Smooth muscle cell of the brain vasculature (primary cell): ENCODE measurements at regions not wholly inside any gene's neighbourhood (a gene's known extent, or its start where the extent isn't known, plus 50 kb on each side); places are given as distances from the start of the nearest gene placed in this dataset.
"Not testable (repeated sequence)": the region's sequence is repeated elsewhere in the genome, so short reads cannot be mapped to it uniquely, and the experiment has no call there.

Source experiments
- DNase-seq: peaks from one replicate; pipeline ENCODE4 v3.0.0-alpha.2; 2012; ENCODE audit warnings: low read depth, low spot score

GRCh38 chr4:159828687-159829086 lies 725.8 kb downstream of the RAPGEF2 start:
- DNase-seq, result no peak

GRCh38 chr4:159829184-159829583 lies 726.3 kb downstream of the RAPGEF2 start:
- DNase-seq, result no peak

- DNase-seq, result no peak
Measured at GRCh38 chr4:159837071-159837470, 734.2 kb downstream of the RAPGEF2 start.

DNA sequence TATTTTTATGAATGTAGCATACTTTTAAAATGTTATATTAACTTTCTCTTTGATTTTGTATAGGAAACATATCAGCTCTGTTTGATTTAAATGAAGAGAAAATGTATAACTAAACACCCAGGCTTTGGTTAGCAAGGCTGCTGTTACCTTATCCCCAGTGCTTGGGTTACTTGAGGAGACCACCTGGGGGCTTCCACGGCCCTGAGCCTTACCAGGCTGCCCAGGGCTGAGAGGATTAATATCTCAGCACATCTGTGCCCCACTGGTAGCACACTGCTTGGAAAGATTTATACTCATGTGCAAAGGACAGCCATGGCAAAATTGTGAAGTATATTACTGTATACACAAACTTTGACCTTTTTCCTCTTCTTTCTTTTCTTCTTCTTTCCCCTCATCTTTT lies 752.9 kb downstream of the RAPGEF2 start:
- no peak for DNase-seq

GRCh38 chr4:159856451-159856850 lies 753.6 kb downstream of the RAPGEF2 start:
- no peak for DNase-seq

- no peak for DNase-seq
Measured at GRCh38 chr4:159859656-159860148, 756.8 kb downstream of the RAPGEF2 start.

GRCh38 chr4:159860945-159861344 lies 758.1 kb downstream of the RAPGEF2 start:
- DNase-seq, result no peak

GRCh38 chr4:159864337-159864736 lies 761.5 kb downstream of the RAPGEF2 start:
- DNase-seq, result no peak

DNA sequence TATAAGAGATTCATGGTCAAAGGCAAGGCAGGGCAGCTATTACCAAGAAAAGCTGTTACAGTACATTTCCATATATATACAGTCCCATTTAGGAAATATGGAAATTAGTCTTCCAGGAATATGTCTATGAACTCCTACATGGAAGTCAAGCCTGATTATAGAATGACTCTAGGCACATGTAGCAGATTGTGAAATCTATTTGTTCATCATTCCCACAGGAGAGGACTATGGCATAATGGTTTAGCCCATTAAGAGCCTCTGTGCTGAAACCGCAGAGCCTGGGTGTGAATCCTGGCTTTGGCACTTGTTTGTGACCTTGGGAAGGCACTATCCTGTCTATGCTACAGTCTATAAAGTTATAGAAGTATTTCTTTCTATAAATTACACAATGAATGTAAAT lies 764.8 kb downstream of the RAPGEF2 start:
- no peak for DNase-seq

- not testable (repeated sequence) for DNase-seq
Measured at GRCh38 chr4:159868936-159869335, 766.1 kb downstream of the RAPGEF2 start.

- DNase-seq, result no peak
Measured at GRCh38 chr4:159871141-159871540, 768.3 kb downstream of the RAPGEF2 start.

DNA sequence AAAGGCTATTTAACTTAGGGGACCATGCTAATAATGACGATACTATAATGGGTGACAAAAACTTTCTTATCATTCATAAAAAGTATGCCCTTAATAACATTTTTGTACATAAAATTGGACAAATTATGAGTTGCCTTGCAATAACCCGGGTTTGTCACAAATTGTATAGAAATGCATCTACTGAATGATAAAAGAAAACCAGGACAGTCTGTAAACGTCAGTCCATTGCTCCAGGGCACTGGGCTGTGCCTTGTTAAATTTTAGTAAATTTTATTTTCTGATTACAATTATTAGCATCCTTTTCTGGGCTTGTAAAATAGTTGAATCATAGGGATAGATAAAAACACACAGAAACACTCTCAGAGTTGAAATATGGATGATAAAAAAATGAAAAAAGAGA lies 778.3 kb downstream of the RAPGEF2 start:
- no peak for DNase-seq

- no peak for DNase-seq
Measured at GRCh38 chr4:159884989-159885388, 782.1 kb downstream of the RAPGEF2 start.

GRCh38 chr4:159899596-159899995 lies 796.7 kb downstream of the RAPGEF2 start:
- DNase-seq, result no peak

DNA sequence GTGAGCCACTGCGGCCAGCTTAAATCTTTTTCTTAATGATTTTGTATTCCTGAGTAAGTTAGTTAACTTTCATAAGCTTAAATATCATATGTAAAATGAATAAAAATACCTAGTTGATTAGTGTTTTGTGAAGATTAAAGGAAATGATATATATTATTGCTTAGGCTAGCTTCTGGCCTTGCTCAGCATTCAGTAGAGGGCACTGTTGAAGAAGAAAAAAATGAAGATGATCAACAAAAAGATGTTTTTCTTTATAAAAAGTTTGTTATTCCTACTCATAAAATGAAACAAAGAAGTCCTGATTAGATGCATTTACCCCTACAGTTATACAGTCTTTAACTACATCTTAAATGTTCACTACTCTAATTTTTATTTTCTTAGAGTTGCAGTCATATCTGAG lies 797.7 kb downstream of the RAPGEF2 start:
- no peak for DNase-seq

DNA sequence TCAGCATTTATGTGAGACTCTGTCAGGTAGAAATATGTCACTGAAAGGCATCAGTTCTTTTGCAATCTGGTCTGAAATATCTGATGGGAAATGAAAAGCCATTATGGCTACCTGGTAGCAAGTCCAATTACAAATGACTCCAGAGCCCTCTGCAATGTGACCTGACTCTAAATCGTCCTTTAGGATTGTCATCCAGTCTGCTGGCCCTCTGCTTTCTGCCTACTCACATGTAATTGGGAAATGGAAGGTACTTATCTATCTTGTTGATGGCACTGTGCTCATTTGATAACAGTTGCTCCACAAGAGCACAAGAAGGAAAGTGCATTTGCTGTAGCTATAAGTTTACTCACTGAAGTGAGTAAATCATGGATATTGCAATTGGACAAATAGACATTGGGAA lies 799.8 kb downstream of the RAPGEF2 start:
- no peak for DNase-seq

- no peak for DNase-seq
Measured at GRCh38 chr4:159904906-159905305, 802.0 kb downstream of the RAPGEF2 start.

DNA sequence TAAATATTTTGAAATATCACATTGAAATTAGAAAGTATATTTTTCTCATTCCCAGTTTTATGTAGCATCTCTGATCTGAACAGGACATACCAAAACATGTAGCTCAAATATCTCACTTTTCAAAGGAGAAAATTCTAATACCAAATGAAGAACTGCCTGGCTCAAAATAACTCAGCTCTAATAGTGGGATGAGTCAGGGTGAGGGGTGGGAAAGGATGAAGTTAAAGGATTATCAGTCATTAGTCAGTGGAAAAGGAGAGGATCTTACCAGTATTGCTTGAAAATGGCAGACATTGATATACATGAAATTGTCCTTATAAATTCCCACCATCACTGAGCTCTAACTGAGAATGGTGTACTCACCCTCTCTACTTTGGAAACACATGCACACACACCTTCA lies 803.2 kb downstream of the RAPGEF2 start:
- no peak for DNase-seq

DNA sequence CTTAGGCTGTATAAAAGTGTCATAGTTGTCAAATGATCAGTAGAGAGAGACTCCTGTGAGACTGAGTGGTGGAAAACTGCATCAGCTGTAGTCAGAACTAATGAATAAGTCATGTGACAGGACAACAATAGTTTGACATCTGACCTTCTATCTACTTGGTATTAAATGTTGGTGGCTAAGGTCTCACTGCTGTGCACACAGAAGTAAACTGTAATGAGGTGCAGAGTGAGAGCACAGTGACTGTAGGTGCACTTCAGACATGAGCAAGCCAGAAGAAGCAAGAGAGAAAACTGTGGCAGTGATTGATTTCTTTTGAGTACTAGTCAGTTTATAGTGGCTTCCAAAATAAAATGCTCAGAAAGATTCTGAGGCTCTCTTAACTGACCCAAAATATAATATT lies 803.6 kb downstream of the RAPGEF2 start:
- DNase-seq, result no peak

GRCh38 chr4:159910721-159911120 lies 807.8 kb downstream of the RAPGEF2 start:
- DNase-seq, result no peak

- no peak for DNase-seq
Measured at GRCh38 chr4:159922119-159922518, 819.2 kb downstream of the RAPGEF2 start.

GRCh38 chr4:159925770-159926169 lies 822.9 kb downstream of the RAPGEF2 start:
- no peak for DNase-seq

- no peak for DNase-seq
Measured at GRCh38 chr4:159926871-159927270, 824.0 kb downstream of the RAPGEF2 start.

- no peak for DNase-seq
Measured at GRCh38 chr4:159927781-159928180, 824.9 kb downstream of the RAPGEF2 start.
